DMS53 treated with DMSO at 0.1 percent for 48 hours (cell line): ENCODE measurements at regions not wholly inside any gene's neighbourhood (a gene's known extent, or its start where the extent isn't known, plus 50 kb on each side); places are given as distances from the start of the nearest gene placed in this dataset.
"Not testable (repeated sequence)": the region's sequence is repeated elsewhere in the genome, so short reads cannot be mapped to it uniquely, and the experiment has no call there.

Experiments used
- DNase-seq: peaks from one replicate; lab custom pipeline; 2025; ENCODE audit not compliant: unreplicated experiment; lab: John Stamatoyannopoulos, UW

DNA sequence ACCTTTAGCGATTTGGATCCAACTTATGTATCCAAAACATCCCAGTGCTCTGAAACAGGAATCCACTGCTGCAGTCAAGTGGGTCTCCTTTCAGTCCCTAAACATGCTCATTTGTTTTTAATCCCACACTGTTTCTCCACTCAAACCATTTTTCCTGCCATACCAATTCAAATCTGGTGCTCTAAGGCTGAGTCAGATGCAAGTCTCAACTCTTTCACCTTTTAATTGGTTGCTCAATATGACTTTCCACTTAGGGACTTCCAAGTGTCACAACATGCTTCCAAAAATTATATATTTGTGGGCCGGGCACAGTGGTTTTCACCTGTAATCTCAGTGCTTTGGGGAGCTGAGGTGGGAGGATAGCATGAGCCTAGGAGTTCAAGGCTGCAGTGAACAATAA lies 113.4 kb upstream of the TANK start:
- DNase-seq: no peak

DNA sequence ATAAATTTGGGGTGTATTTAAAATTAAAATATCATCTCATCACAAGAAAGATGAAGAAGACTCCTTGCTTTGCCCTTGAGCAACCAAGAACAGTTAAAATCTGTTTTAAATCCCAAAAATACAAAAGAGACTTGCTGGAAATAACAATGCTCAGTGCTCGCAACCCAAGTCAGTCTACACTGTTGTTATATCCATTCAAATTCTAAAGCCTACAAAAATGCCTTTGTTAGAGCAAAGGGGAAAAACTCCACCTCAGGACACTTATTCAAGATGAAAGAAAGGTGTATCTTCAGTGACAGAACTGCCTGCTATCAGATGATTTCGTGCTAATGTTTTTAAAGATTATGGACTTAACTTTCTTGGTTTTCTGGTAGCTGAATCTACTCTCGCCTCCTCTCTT lies 111.9 kb upstream of the TANK start:
- no peak for DNase-seq

DNA sequence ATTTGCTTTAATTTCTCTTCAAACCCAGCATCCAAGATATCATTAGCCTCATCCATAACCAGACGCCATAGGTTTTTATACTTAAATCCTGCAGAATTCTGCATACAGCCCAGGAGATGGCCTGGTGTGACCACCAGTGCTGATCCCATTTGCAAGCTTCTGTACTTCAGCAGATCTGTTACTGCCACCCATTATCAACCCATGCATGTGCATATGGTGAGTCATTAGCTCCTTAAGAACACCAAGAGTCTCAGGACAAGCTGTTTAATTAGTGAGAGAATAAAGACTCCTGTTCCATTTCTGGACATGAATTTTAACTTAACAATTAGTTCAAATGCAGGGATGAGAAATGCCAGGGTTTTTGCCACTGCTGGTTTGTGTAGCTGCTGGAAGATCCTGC lies 110.7 kb upstream of the TANK start:
- no peak for DNase-seq

DNA sequence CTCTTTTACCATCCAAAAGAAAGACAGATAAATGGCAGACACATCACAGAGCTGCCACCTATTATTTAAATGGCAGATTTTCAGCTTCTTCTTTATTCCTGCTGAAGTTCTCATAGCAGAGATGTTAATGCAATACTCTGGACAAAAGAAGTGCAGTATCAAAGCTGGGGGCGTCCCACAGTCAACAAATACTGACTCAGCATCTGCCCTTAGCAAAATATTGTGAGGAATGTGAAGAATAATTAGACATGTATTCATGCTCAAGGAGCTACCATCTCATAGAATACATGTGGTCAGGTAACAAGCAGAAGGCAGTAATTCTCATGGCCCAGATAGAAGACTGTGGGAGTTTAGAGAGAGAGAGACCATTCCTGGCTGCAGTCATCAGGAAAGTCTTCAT lies 108.0 kb upstream of the TANK start:
- DNase-seq: no peak

DNA sequence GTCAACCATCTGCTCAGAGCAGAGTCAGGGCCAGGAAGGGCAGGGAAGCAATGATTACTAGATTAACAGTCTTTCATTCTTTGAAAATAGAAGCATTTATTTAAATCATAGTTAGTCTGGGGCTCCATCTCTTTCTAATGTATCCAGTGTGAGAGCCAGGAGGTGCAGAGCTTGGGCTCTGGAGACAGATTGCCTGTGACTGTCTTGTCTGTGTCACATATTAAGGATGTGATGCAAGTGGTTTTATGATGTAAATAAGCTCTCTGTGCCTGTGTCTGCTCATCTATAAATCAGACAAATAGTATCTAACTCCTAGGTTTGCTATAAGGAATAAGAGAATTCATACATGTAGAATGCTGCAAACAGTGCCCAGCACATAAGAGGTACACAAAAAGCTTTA lies 104.9 kb upstream of the TANK start:
- DNase-seq: no peak

DNA sequence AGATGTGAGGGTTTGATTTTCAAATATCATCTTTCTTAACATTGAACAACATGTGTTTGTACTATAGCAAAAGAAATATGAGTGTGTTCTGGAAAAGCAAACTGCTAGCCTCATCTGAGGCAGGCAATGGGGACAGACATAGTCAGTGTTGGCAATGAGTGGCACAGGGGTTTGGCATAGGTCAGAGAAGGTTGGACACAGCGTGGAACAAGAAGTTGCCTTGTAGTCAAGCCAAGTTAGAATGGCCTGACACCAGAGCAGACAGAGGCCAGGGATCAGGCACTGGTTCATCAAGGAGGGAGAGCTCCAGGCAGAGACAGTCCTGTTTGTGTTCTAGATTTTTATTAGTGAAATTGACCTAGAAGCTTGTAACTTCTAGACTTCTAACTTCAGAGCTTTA lies 100.8 kb upstream of the TANK start:
- no peak for DNase-seq

DNA sequence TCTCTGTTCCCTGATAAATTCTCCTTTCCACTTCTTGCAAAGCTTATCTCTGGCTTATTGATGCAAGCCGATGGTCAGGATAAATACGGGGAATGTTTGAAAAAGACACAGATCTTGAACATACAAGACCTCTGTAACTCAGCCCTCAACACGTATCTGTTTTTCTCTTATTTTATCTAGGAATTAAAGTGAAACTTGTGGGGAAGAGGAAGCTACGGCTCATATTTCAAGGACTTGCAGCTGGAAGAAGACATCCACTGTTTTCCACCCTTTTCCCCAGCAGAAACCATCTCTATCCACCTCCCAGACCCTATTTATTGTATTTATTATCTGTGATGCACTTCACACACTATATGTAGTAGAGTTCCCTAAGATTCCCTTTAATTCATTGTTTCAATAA lies 98.4 kb upstream of the TANK start:
- no peak for DNase-seq

DNA sequence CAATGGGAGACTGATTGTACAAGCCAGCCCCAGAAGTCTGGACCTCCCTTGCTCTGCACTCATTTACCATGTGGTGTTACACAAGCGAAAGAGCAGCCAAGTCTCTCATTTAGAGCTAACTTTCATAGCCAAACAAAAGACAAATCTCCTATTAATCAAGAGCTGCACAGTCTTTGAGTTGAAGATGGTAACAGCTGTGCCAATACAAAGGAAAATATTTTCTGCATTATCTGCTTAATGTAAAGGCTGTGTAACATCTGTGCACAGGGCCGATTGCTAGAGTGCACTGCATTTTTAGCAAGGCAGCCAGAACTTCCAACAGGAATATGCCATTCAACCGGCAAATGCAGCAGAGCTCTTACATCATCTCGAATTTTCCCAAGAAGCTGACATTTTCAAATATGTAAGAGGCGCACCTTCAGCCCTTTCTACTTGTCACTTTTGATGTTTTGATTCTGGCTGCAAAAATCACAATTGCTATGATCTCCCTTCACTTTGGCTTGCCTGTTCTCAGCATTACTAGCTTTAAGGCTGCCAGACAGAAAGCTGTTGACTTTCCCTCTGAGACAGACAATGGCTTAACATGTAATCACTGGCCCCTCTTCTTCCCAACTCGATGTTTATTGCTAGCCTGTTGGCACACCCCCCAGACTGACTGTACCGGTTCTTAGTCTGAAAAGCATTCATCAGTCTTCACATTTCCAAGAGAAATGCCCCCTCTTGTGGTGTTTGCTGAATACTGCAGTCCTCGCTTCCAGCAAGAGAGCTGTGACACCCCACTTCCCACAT lies 96.9 kb upstream of the TANK start:
- peak; percentile 78 for DNase-seq

DNA sequence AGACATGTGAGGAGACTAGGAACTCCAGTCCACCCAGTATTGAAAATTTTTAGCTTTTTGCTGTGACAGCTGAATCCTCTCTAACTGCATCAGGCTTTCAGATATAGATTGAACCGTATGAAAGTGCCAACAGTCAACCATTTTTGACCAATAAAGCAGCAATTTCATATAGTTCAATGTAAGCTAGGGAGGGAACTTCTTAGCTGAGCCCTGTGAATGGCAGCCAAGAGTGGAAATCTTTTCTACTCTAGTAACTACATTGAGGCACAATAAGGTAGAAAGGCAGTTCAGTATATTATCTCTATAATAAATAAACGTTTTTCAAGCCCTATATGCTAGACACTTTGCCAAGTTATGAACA lies 96.3 kb upstream of the TANK start:
- DNase-seq: no peak

DNA sequence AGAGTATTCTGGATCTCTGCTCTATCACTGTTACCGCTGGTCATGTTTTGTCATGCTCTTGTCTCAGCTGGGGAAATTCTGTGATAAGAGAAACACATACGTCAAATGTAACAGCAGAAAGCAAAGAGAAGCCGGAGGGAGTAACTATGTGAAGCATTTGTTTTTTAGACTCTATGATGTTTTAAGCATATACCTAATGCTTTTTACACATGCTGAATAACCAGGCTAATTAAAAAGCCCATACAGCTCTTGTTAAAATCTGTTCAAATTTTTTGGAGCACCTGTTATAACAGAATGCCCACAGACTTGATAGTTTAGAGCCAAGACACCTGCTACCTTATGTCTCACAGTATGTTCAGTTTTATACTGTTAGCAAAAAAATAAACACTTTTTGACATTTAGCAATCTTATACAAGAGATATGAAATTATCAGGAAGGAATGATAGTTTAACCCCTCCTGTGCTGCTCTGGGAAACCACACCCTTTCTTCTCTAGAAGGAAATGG lies 92.3 kb upstream of the TANK start:
- no peak for DNase-seq

DNA sequence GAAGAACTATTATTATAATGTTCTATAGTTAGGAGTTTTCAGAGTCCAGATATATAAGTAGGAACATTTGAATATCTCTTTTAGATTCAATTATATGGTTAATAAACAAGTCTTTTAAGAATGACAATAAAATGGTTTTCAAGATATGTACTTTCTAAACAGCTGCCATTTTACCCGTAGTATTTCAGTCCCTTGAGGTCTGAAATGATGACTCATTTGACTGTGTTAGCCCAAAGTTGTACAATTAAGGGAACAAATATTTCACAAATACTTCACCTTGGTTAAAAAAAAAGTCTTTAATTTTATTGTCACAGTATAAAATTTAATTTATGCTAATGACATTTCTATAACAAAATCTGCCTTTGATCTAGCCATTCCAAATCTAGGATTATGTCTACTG lies 91.6 kb upstream of the TANK start:
- no peak for DNase-seq

DNA sequence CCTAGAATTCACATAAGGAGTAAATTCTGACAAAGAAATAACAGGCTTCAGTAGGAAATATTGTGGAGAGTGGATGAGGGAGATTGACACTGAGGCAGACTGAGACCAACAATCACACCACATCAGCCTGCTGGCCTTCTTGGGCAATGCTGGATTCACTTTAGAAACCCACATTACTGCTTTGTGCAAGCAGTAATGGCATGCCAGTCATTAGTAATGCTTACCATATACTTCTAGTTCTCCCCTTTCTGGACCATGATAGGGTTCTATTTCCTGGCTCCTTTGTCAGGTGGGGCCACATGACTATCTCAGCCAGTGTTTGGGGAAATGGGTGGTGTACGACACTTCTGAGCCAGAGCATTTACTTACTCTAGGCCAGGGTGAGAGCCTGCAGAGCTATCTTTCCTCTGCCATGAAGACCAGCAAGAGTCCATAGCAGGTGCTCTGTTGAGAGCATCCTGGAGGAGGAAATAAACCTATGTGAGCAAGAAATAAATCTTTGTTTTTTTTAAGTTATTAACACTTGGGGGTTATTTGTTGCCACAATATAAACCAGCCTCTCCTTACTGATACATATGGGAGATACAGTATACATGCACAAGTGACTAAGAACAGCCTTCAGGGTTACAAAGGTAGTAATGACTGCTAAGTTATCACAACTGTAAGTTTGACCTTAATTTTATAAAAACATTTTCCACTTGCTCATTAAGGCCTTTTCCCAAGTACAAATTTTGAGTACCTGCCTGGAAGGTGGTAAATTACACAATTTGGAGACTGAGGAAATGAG lies 89.3 kb upstream of the TANK start:
- DNase-seq: no peak

DNA sequence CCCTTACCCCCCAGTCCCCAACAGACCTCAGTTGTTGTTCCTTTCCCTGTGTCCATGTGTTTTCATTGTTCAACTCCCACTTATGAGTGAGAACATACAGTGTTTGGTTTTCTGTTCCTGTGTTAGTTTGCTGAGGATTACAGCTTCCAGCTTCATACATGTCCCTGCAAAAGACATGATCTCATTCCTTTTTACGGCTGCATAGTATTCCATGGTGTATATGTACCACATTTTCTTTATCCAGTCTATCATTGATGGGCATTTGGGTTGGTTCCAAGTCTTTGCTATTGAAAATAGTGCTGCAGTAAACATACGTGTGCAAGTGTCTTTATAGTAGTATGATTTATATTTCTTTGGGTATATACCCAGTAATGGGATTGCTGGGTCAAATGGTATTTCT lies 87.8 kb upstream of the TANK start:
- not testable (repeated sequence) for DNase-seq

DNA sequence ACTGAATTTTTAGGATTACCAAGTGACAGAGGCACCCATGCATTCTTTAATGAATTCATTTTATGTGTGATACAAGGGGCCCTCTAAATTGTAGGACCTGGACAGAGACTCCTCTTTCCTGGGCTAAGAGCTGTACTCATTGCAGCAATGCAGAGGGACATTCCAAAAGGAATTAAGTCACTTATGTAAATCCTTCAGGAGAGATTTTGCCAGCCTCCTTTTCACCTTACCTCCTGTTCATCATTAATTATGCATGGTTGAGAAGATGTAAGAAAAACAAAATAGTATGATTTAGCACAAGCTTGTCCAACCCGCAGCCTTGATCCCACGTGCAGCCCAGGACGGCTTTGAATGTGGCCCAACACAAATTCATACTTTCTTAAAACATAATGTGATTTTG lies 84.5 kb upstream of the TANK start:
- no peak for DNase-seq

DNA sequence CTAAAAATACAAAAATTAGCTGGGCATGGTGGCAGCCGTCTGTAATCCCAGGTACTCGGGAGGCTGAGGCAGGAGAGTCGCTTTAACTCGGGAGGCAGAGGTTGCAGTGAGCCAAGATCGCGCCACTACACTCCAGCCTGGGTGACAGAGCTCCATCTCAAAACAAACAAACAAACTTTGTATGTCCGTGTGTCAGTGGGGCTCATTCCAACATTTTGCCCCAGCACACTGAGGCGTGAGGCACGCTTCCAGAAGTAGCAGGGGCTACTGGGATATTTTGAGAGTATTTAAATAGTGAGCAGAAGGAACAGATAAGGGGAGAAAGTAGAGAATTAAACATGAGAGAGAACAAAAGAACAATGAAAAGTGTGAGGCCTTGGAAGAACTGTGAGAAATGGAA lies 83.3 kb upstream of the TANK start:
- no peak for DNase-seq

DNA sequence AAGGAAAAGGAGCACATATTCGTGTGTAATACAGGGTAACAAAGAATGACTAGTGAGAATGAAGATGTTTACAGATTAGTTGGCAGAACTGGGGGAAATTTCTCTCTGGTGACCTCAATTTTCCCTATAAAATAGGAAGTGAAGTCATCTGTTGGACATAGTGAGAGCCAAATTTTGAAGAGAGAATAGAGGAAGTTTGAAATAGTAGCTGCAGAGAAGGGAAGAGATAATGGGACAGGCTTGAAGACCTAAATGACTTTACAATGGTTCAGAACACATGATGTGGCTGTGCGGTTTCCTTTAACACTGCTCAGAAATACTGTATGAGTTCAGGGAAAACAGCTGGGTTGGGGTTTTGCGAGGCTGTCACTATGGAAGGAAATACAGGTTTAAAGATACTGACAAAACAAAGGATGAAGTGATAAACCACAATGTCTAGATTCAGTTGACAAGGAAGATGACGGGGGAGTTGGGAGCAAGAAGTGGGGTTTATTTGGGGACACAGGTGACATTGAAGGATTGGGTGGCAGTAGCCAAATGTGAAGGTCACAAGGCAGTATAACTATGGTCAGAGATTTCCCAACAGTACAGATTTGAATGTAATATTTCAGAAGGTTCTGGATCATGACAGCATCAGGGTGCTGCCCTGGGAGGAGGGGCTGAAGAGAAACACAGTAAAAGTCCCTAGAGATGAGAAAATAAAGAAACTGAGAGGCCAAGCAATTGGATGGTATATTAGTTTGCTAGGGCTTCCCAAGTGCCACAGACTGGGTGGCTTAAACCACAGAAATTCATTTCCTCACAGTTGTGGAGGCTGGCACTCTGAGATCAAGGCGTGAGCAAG lies 82.6 kb upstream of the TANK start:
- DNase-seq: no peak

DNA sequence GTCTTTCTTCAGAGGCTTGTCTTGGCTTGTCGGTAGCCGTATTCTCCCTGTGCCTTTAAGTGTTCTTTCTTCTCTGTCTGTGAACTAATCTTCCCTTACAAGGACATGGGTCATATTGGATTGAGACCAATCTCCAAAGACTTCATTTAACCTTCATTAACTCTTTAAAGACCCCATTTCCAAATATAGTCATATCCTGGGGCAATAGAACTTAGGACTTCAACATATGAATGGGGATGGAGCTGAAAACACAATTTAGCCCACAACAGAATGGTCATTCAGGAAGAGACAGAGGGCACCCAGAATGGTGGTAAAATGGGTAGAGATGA lies 82.1 kb upstream of the TANK start:
- no peak for DNase-seq

DNA sequence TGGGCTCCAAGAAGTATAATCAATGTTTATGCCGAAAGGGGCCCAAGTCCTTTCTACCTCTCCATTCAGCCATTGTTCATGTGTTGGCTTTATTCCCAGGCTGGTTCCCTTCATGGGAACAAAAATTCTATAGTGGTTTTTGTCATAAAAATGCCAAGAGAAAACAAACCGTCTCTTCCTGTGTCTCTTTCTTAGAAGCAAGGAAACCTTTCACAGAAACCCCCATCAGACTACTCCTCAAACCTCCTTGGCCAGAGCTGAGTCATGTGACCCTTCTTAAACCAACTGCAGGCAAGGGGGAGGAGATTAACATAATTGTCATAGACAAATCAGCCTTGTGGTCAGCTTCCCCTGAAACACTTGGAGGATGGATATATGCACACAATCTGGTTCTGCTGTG lies 75.1 kb upstream of the TANK start:
- no peak for DNase-seq

DNA sequence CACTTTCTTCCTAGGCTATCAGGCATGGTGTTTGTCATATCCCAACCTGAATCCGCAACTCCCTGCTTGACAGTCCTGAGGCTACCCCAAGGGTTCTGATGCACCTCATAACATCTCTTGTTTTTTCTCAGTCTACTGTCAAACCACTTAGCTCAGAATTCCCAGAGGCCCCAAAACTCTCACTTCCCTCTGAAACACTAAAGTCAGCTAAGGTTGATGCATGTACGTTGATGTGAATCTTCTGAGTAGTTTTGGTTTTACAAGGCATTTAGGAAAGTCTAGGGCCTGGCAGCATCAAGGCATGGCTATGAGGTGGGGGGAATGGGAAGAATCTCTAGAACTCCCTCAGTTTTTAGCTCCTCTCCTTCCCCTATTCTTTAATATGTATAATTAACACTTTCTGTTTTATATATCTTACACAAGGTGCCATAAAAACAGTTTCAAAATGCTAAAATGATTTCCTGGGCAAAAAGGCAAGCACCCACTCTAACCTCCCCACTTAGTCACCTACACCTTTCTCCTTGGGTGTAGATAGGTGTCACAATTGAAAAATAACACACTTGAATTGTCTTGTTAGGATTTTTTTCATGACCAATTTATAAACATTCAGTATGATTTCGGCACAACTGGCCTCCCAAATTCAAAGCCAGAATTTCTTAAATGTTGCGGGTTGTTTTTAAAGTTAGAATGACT lies 71.4 kb upstream of the TANK start:
- no peak for DNase-seq

DNA sequence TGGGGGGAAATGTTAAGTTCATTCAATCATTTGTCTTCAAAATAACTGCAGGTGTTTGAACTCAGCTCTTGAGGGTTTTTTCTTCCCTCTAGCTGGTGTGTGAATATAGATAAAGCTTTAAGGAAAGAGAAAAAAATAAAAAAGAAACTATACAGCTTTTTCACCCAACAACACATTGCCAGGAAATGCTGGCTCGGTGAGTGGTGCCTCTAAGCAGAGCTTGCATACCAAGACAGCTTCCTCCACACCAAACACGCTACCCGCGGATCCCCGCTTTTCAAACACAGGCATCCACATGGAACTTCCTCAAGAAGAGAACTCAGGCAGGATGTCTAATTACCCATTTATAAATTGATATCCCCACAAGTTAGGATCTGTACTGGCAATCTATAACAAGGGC lies 69.8 kb upstream of the TANK start:
- no peak for DNase-seq

DNA sequence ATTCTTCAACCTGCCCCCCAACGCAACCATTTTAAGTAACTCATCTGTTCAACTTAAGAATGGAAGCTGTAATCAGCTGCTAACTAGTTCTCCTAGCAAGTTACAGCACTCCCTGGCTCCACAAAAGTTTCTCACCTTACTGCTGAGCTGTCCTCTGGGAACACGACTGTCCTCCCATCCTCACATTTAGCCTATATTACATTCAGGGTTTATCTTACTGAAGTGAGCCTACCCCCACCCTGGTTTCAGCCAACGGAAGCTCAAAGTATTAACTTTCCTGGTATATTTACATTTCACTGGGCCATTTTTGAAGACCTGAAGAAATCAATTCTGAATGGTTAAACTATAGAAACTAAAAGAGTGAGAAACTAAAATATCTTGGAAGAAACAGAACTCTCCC lies 64.9 kb upstream of the TANK start:
- DNase-seq: no peak
